ENCODE measurements at regions not wholly inside any gene's neighbourhood (a gene's known extent, or its start where the extent isn't known, plus 50 kb on each side); places are given as distances from the start of the nearest gene placed in this dataset.
"Not testable (repeated sequence)": the region's sequence is repeated elsewhere in the genome, so short reads cannot be mapped to it uniquely, and the experiment has no call there.

- no peak for DNase-seq
These were observed 273.6 kb upstream of the SULF2 start for GRCh38 chr20:48058611-48059559.

GRCh38 chr20:48057739-48058138 lies 272.5 kb upstream of the SULF2 start:
- no peak for DNase-seq

- DNase-seq = no peak
These were observed 272.0 kb upstream of the SULF2 start for GRCh38 chr20:48057251-48057650.

GRCh38 chr20:48056218-48056617 lies 270.9 kb upstream of the SULF2 start:
- DNase-seq = no peak

GRCh38 chr20:48054051-48054450 lies 268.8 kb upstream of the SULF2 start:
- no peak for DNase-seq

GRCh38 chr20:48052475-48052835 lies 267.2 kb upstream of the SULF2 start:
- no peak for DNase-seq

GRCh38 chr20:48051794-48052474 lies 266.7 kb upstream of the SULF2 start:
- no peak for DNase-seq

GRCh38 chr20:48049641-48050040 lies 264.4 kb upstream of the SULF2 start:
- DNase-seq = peak; percentile 21

GRCh38 chr20:48049171-48049570 lies 263.9 kb upstream of the SULF2 start:
- DNase-seq = no peak

GRCh38 chr20:48047447-48047846 lies 262.2 kb upstream of the SULF2 start:
- no peak for DNase-seq

GRCh38 chr20:48042628-48043027 lies 257.3 kb upstream of the SULF2 start:
- DNase-seq = no peak

GRCh38 chr20:48041078-48041780 lies 255.9 kb upstream of the SULF2 start:
- DNase-seq = no peak

- DNase-seq = no peak
These were observed 255.2 kb upstream of the SULF2 start for GRCh38 chr20:48040491-48040890.

GRCh38 chr20:48040051-48040450 lies 254.8 kb upstream of the SULF2 start:
- no peak for DNase-seq

GRCh38 chr20:48039514-48039913 lies 254.2 kb upstream of the SULF2 start:
- DNase-seq = no peak

- DNase-seq = no peak
These were observed 253.4 kb upstream of the SULF2 start for GRCh38 chr20:48038713-48039112.

- not testable (repeated sequence) for DNase-seq
These were observed 252.5 kb upstream of the SULF2 start for GRCh38 chr20:48037798-48038197.

GRCh38 chr20:48035961-48036731 lies 250.9 kb upstream of the SULF2 start:
- no peak for DNase-seq

GRCh38 chr20:48034751-48035150 lies 249.5 kb upstream of the SULF2 start:
- no peak for DNase-seq

GRCh38 chr20:48033005-48033404 lies 247.7 kb upstream of the SULF2 start:
- not testable (repeated sequence) for DNase-seq

- DNase-seq = no peak
These were observed 245.8 kb upstream of the SULF2 start for GRCh38 chr20:48031122-48031521.

- DNase-seq = peak; percentile 51
These were observed 241.8 kb upstream of the SULF2 start for GRCh38 chr20:48026981-48027592.

Data from NCI-H1694 (cell line).